Adrenal gland (tissue), 5 donors: ENCODE measurements at regions not wholly inside any gene's neighbourhood (a gene's known extent, or its start where the extent isn't known, plus 50 kb on each side); places are given as distances from the start of the nearest gene placed in this dataset.

ENCODE experiments used
- CTCF ChIP-seq, 6 experiments: fragments of 450-650 bp in 4 of 6; fragments of 200-600 bp in 2 of 6; sonication (generic) in 1 of 6; IDR thresholded peaks; 1 replicate in 5 of 6; 2 replicates in 1 of 6; pipeline versions ENCODE4 v1.5.1 to v1.8.0; 2016 to 2021; ENCODE audit warnings: antibody characterized with exemption in 6 of 6, mild to moderate bottlenecking in 2 of 6, moderate library complexity in 1 of 6
- POLR2A ChIP-seq, 2 donors: fragments of 450-650 bp; IDR thresholded peaks; one replicate each; pipeline ENCODE4 v1.6.1; 2017; ENCODE audit warnings: antibody characterized with exemption in 2 of 2, mild to moderate bottlenecking in 2 of 2, moderate library complexity in 1 of 2
- donor health status: DM: no; HTN: no; CAD: no.

- TF ChIP-seq CTCF (IDR thresholded peaks at IDR 0.05) (no peak), POLR2A (IDR thresholded peaks at IDR 0.05) (no peak)
Observed at GRCh38 chr1:55617288-55617982, 402.3 kb upstream of the USP24 start.
